Progenitor cell of endocrine pancreas (in vitro differentiated cells): ENCODE measurements at regions not wholly inside any gene's neighbourhood (a gene's known extent, or its start where the extent isn't known, plus 50 kb on each side); places are given as distances from the start of the nearest gene placed in this dataset.

Source experiments
- DNase-seq: peaks from one replicate; pipeline ENCODE4 v3.0.0; 2021; ENCODE audit warnings: low spot score; ENCODE audit not compliant: unreplicated experiment
- H3K27ac Mint-ChIP-seq: 2 replicates; pipeline ENCODE4 v1.8.0; 2021; ENCODE audit warnings: mild to moderate bottlenecking, moderate library complexity, mixed read lengths
- H3K27me3 Mint-ChIP-seq: 2 replicates; pipeline ENCODE4 v1.8.0; 2021; ENCODE audit warnings: mixed read lengths
- H3K36me3 Mint-ChIP-seq: 2 replicates; pipeline ENCODE4 v1.8.0; 2022; ENCODE audit warnings: mixed read lengths; ENCODE audit not compliant: insufficient read depth
- H3K4me1 Mint-ChIP-seq: 2 replicates; pipeline ENCODE4 v1.8.0; 2021; ENCODE audit warnings: low read depth, mixed read lengths
- H3K4me3 Mint-ChIP-seq: 2 replicates; pipeline ENCODE4 v1.8.0; 2021; ENCODE audit warnings: low read depth, mild to moderate bottlenecking, moderate library complexity, mixed read lengths
- H3K9me3 Mint-ChIP-seq: 2 replicates; pipeline ENCODE4 v1.8.0; 2021; ENCODE audit warnings: low read depth, mixed read lengths
- CTCF ChIP-seq: fragments of 200-600 bp; sonication (generic); IDR thresholded peaks from one replicate; pipeline ENCODE4 v1.5.0; 2021; ENCODE audit warnings: antibody characterized with exemption, mild to moderate bottlenecking; ENCODE audit not compliant: unreplicated experiment

GRCh38 chr1:168958562-168959289, 147.8 kb upstream of the ATP1B1 start:
- H3K27me3 Mint-ChIP-seq, result peaks cover 2% of the 10 kb centered on the region
- H3K9me3 Mint-ChIP-seq, result no peaks in the 10 kb centered on the region
- no peak overlapping the region for H3K4me3 Mint-ChIP-seq
- H3K36me3 Mint-ChIP-seq, result no peaks in the 10 kb centered on the region
- no peak for TF ChIP-seq CTCF
- H3K4me1 Mint-ChIP-seq, result peaks cover 1% of the 10 kb centered on the region
- no peak overlapping the region for H3K27ac Mint-ChIP-seq
- DNase-seq, result no peak

- Mint-ChIP-seq H3K36me3 (no peaks in the 10 kb centered on the region), H3K27me3 (peaks cover 2% of the 10 kb centered on the region), H3K4me1 (peaks cover 1% of the 10 kb centered on the region), H3K27ac (no peak overlapping the region), H3K9me3 (no peaks in the 10 kb centered on the region), H3K4me3 (no peak overlapping the region)
- DNase-seq, result no peak
- TF ChIP-seq CTCF, result no peak
Measured at GRCh38 chr1:168959382-168959781, 147.1 kb upstream of the ATP1B1 start.

DNA sequence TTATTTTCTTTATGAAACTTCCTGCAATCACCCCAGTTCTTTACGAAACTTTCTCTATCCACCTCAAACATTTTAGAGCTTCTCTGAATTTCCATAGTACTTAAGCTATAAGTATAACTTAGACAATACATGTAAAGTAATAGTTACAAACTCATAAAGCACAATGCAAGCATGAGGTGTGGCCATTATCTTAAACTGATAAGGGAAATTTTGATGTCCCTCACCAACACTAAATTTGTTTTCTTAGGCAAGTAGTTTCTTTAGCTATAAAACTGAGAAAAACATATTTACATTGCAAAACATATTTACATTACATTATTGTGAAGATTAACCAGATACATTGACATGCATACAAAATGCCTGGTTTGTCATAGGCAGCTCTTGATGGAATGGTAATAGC, 146.4 kb upstream of the ATP1B1 start:
- peaks cover 1% of the 10 kb centered on the region for H3K4me1 Mint-ChIP-seq
- peaks cover 2% of the 10 kb centered on the region for H3K27me3 Mint-ChIP-seq
- no peak overlapping the region for H3K27ac Mint-ChIP-seq
- H3K36me3 Mint-ChIP-seq, result no peaks in the 10 kb centered on the region
- no peak for TF ChIP-seq CTCF
- no peak for DNase-seq
- H3K9me3 Mint-ChIP-seq, result no peaks in the 10 kb centered on the region
- no peak overlapping the region for H3K4me3 Mint-ChIP-seq

- H3K4me3 Mint-ChIP-seq, result no peak overlapping the region
Measured at GRCh38 chr1:168960595-168960994, 145.9 kb upstream of the ATP1B1 start.

GRCh38 chr1:168963601-168964000, 142.9 kb upstream of the ATP1B1 start:
- peaks cover 1% of the 10 kb centered on the region for H3K4me1 Mint-ChIP-seq
- no peak for TF ChIP-seq CTCF
- H3K36me3 Mint-ChIP-seq, result no peaks in the 10 kb centered on the region
- H3K4me3 Mint-ChIP-seq, result no peak overlapping the region
- H3K27me3 Mint-ChIP-seq, result peaks cover 2% of the 10 kb centered on the region
- H3K9me3 Mint-ChIP-seq, result no peaks in the 10 kb centered on the region
- H3K27ac Mint-ChIP-seq, result no peak overlapping the region
- DNase-seq, result no peak

More at GRCh38 chr1:168960595-168960994, 145.9 kb upstream of the ATP1B1 start:
- DNase-seq, result no peak
- no peak for TF ChIP-seq CTCF
- H3K4me1 Mint-ChIP-seq, result peaks cover 1% of the 10 kb centered on the region
- no peak overlapping the region for H3K27ac Mint-ChIP-seq
- H3K27me3 Mint-ChIP-seq, result peaks cover 2% of the 10 kb centered on the region
- no peaks in the 10 kb centered on the region for H3K36me3 Mint-ChIP-seq
- no peaks in the 10 kb centered on the region for H3K9me3 Mint-ChIP-seq
